ENCODE measurements at regions not wholly inside any gene's neighbourhood (a gene's known extent, or its start where the extent isn't known, plus 50 kb on each side); places are given as distances from the start of the nearest gene placed in this dataset.
A peak's percentile ranks its signal among the peaks of the same experiment; 100 is the strongest.

DNA sequence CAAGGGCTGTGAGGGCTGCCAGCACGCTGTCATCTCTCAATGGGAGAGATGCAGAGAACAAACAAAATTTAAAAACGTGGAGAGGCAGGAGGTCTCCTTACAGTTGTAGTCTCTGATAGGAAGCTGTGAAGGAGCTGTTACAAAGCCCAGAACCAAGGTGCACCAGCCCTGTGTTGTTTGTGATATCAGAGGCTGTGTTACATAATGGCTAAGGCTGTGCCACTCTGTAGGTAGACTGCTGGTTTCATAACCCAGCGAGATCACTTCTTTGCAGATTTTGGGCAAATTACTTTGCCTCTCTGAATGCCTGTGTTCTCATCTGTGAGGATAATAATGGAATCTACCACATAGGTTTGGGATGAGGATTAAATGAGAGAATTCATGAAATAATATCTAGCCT, 1480.7 kb upstream of the WWC1 start:
- no peak for DNase-seq (ENCODE audit: low read depth)
- H3K4me3 ChIP-seq (ENCODE audit: low read depth, low read length) = no peak overlapping the region
- TF ChIP-seq, protein P1, sequence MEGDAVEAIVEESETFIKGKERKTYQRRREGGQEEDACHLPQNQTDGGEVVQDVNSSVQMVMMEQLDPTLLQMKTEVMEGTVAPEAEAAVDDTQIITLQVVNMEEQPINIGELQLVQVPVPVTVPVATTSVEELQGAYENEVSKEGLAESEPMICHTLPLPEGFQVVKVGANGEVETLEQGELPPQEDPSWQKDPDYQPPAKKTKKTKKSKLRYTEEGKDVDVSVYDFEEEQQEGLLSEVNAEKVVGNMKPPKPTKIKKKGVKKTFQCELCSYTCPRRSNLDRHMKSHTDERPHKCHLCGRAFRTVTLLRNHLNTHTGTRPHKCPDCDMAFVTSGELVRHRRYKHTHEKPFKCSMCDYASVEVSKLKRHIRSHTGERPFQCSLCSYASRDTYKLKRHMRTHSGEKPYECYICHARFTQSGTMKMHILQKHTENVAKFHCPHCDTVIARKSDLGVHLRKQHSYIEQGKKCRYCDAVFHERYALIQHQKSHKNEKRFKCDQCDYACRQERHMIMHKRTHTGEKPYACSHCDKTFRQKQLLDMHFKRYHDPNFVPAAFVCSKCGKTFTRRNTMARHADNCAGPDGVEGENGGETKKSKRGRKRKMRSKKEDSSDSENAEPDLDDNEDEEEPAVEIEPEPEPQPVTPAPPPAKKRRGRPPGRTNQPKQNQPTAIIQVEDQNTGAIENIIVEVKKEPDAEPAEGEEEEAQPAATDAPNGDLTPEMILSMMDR (IDR thresholded peaks at IDR 0.05; ENCODE audit: control insufficient read depth, extremely low read depth, insufficient read depth) = no peak

DNA sequence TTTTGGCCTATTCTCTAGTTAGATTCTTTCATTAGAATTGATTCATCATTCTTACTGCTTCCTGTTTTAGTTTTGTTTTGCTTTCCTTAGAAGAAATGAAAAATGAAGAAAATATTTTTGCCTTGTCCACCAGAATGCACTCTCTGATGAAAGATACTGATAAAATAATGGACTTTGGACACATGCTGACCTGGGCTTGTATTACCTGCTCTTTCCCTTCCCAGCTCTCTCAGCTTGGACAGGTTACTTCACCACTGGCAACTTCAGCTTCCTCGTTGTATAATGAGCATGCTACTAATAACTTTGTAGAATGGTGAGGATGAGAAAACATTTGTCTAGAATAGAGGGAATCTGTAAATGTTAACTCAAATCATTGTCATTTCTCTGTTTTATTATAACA, 1468.1 kb upstream of the WWC1 start:
- DNase-seq (ENCODE audit: low read depth) = no peak
- TF ChIP-seq, protein P1 (IDR thresholded peaks at IDR 0.05; ENCODE audit: control insufficient read depth, extremely low read depth, insufficient read depth) = no peak
- H3K4me3 ChIP-seq (ENCODE audit: low read depth, low read length) = no peak overlapping the region

DNA sequence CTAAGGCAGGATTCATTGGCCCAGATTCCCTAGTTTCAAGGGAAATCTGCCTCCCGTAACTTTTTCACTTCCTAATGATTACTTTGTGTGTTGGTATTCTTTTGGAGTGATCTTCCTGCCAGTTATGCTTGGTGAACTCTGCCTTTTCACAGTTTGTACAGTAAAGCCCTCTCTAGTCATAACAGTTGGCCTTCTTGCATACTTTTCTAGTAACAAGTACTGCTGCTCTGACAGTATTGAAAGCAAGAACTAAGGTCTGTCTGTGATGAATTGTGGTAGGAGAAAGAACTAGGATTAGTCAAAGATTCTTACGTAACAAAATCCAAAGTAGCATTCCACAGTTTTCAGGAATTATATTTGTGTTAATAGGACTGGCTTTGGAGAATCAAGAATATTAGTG, 1457.2 kb upstream of the WWC1 start:
- TF ChIP-seq, protein P1 (IDR thresholded peaks at IDR 0.05; ENCODE audit: control insufficient read depth, extremely low read depth, insufficient read depth) = no peak
- H3K4me3 ChIP-seq (ENCODE audit: low read depth, low read length) = no peak overlapping the region
- DNase-seq (ENCODE audit: low read depth) = no peak

DNA sequence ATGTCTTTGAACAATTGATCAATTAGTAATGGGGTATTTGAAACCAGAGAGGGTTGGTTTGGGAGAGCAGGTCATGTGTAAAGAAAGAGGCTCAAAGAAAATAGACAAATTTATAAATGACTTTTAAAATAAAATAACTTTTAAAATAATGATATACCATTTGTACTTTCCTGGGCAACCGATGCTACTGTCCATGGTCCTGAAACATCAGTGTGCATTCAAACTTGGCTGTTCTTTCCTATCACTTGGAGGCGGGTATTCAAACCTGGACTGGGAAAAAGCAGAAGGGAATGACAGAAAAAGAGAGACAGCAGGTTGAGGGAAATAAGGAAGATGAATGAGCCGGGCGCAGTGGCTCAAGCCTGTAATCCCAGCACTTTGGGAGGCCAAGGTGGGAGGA, 1446.4 kb upstream of the WWC1 start:
- no peak overlapping the region for H3K4me3 ChIP-seq (ENCODE audit: low read depth, low read length)
- peak; percentile 3 for DNase-seq (ENCODE audit: low read depth)
- TF ChIP-seq, protein P1 (IDR thresholded peaks at IDR 0.05; ENCODE audit: control insufficient read depth, extremely low read depth, insufficient read depth) = no peak

DNA sequence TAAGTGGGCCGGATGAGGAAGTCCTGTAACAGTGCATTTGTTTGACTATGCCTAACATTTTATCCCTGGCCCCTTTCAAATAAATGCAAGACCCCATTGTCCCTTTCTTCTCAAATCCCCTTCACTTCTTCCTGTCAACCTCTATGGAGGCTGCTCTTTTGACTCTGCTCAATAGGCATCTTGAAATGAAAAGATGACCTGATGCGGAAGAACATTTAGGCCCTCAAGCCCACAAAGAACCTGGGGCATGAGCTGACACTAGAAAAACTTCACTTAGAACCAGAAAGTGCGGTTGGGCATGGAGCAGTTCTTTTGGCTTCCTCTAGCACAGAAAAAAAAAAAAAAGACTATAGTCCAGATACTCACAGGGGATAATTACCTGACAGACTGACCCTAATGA, 1434.7 kb upstream of the WWC1 start:
- no peak overlapping the region for H3K4me3 ChIP-seq (ENCODE audit: low read depth, low read length)
- DNase-seq (ENCODE audit: low read depth) = no peak
- TF ChIP-seq, protein P1 (IDR thresholded peaks at IDR 0.05; ENCODE audit: control insufficient read depth, extremely low read depth, insufficient read depth) = no peak

DNA sequence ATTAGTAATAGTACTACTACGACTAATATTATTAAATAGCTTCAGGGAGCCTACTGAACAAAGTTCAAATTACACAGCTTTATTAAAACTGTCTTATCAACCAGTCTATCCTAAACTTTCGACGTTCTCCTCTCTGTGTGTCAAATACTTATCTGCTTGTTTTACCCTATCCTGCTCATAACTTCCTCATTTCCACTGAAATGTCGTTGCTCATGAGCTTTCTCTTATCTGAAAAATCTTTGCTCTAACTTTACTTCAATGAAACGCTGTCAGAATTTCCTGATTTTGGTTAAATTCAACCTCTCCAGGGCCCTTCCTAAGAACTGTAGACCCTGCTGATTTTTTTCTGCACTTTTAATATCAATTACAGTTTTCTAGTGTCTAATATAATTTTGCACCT, 1431.0 kb upstream of the WWC1 start:
- no peak for DNase-seq (ENCODE audit: low read depth)
- TF ChIP-seq, protein P1 (IDR thresholded peaks at IDR 0.05; ENCODE audit: control insufficient read depth, extremely low read depth, insufficient read depth) = no peak
- no peak overlapping the region for H3K4me3 ChIP-seq (ENCODE audit: low read depth, low read length)

DNA sequence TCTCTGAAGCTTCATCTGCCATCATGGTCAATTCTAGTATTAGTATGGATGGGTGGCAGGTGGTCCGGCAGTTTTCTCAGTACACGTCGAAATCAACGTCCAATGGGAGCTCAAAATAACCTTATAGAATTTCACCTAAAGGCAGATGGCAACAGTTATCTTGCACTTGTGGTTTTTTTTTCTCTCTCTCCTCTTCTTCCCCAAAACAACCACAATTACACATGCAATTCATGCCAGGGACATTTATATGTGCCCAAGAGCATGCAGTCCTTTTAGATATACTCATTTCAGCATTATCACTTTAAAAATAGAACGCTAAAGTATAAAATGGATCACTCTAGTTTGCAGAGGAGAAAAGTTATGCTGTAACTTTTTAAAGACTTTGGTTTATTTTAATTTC, 1428.9 kb upstream of the WWC1 start:
- TF ChIP-seq, protein P1 (IDR thresholded peaks at IDR 0.05; ENCODE audit: control insufficient read depth, extremely low read depth, insufficient read depth) = no peak
- DNase-seq (ENCODE audit: low read depth) = no peak
- H3K4me3 ChIP-seq (ENCODE audit: low read depth, low read length) = no peak overlapping the region

Data from LNCaP clone FGC (cell line).